Mucosa of descending colon (tissue), 3 donors: ENCODE measurements at regions not wholly inside any gene's neighbourhood (a gene's known extent, or its start where the extent isn't known, plus 50 kb on each side); places are given as distances from the start of the nearest gene placed in this dataset.

Source experiments
- ATAC-seq: fragments of 200-7000 bp; cut with Tn5 transposase; one replicate; pipeline ENCODE4 v1.9.1; 2020; ENCODE audit warnings: mild to moderate bottlenecking, moderate library complexity
- DNase-seq, 3 donors: peaks; one replicate each; pipeline ENCODE4 v3.0.0-alpha.2; 2020
- H3K36me3 ChIP-seq: fragments of 200-600 bp; one replicate; pipeline ENCODE4 v1.8.0; 2021; ENCODE audit warnings: low read depth, mild to moderate bottlenecking
- H3K4me1 ChIP-seq: fragments of 200-600 bp; one replicate; pipeline ENCODE4 v1.8.0; 2021; ENCODE audit warnings: low read depth, mild to moderate bottlenecking
- H3K4me3 ChIP-seq: fragments of 200-600 bp; one replicate; pipeline ENCODE4 v1.8.0; 2021; ENCODE audit warnings: mild to moderate bottlenecking
- H3K9me3 ChIP-seq: fragments of 200-600 bp; one replicate; pipeline ENCODE4 v1.8.0; 2021; ENCODE audit warnings: mild to moderate bottlenecking
- intact Hi-C, 2 donors: fragments of 100-400 bp; cut with DNase I in 1 of 2; cut with micrococcal nuclease in 1 of 2; formaldehyde crosslinking; loops; one replicate each; pipeline versions ENCODE4 v1.11.0 to v1.11.1; 2022; cut with DNase I, micrococcal nuclease
- TF ChIP-seq, protein P1 (sequence below): fragments of 200-600 bp; IDR thresholded peaks from one replicate; pipeline ENCODE4 v1.8.0; 2022; ENCODE audit warnings: antibody characterized with exemption, mild to moderate bottlenecking
- donor health status: DM: no; HTN: no; CAD: no; lungs with moderate emphysema.
- donor health status: DM: no; HTN: no; CAD: no.
- donor health status: DM: no; HTN: yes; CAD: no.

DNA sequence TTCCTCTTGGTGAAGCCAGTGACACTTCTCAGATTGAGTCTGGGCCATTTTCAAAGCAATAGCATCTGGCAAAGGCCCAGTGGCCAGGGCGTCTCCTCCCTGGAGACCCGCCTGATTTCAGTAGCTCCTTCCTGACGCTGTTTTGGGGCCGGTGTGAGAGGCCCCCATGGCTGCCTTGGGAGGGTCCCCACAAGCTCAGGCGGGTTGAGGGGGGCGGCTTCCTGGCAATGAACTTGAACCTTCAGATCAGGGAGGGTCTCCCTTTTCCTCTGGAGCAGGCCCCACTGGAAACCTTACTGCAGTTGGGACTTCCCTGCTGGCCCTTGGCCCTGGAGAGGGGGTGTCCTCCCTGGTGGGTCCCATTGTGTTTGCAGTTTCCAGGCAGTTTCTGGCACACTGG lies 121.2 kb downstream of the CRYAA start:
- Histone ChIP-seq H3K4me3 (no peak overlapping the region), H3K36me3 (no peaks in the 10 kb centered on the region), H3K9me3 (no peaks in the 10 kb centered on the region), H3K4me1 (no peaks in the 10 kb centered on the region)
- ATAC-seq, result no peak
- TF ChIP-seq, protein P1, sequence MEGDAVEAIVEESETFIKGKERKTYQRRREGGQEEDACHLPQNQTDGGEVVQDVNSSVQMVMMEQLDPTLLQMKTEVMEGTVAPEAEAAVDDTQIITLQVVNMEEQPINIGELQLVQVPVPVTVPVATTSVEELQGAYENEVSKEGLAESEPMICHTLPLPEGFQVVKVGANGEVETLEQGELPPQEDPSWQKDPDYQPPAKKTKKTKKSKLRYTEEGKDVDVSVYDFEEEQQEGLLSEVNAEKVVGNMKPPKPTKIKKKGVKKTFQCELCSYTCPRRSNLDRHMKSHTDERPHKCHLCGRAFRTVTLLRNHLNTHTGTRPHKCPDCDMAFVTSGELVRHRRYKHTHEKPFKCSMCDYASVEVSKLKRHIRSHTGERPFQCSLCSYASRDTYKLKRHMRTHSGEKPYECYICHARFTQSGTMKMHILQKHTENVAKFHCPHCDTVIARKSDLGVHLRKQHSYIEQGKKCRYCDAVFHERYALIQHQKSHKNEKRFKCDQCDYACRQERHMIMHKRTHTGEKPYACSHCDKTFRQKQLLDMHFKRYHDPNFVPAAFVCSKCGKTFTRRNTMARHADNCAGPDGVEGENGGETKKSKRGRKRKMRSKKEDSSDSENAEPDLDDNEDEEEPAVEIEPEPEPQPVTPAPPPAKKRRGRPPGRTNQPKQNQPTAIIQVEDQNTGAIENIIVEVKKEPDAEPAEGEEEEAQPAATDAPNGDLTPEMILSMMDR, result no peak
- intact Hi-C loops, result no loop called here
- DNase-seq, result peak in 1 of 3 donors; percentile 15

DNA sequence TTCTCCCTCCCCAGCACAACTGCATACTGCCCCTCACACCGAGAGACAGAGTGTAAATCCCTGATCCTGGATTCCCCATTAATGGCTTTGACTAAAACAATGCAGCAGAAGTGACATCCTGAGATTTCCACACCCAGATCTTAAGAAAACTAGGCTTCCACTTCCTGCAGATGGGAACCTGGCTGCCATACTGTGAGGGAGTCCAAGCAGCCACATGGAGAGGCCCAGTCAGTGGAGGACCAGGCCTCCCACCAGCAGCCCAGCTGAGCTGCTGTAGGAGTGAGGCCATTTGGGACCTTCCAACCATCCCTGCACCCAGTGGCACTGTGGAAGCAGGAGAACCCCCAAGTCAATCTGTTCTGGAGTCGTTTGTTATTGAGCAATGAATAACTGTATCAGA lies 120.6 kb downstream of the CRYAA start:
- DNase-seq (peak in 1 of 3 donors; percentile 8), ATAC-seq (no peak)
- H3K4me3 ChIP-seq, result no peak overlapping the region
- TF ChIP-seq, protein P1, result no peak
- no peaks in the 10 kb centered on the region for H3K9me3 ChIP-seq
- H3K4me1 ChIP-seq, result no peaks in the 10 kb centered on the region
- H3K36me3 ChIP-seq, result no peaks in the 10 kb centered on the region
- intact Hi-C loops, result no loop called here

DNA sequence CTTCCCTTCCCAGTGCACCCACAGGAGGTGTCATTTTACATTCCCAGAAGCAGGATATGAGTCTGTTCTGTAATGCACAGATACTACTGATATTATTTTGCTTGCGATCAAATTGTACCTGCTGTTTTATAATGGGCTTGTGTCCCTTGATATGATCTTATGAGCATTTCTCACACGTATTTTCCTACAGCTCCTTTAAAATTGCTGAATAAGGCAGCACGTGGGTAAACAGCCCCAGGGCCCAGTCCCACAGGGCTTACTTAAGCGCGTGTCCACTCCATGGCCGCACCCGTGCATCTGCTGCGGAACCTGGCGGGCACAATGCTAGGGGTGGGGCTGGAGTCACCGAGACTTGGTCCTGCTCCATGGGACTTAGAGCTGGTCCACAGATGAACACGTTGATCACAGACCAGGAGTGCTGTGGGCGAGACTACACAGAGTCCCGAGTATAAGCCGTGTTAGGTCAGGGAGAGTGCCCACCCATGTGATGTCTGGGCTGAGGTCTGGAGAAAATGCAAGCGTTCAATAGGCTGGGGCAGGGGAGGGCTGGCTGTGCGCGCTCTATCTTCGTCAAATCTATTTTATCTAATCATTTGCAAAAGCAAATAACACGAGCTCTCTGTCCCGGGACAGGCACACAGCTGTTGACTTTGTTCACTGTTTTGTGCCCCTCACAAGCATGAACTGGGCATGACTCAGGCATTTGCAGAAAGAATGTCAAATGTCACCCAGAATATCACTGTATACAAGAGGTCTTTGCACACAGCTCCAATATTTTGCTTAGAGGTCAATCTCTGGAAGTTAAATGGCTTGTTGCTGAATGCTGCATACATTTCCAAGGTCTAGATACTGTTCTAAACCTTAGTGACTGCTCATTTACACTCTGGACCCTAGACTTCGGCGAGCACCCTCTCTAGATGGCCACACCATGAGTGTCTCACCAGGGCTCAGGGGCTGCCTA lies 119.3 kb downstream of the CRYAA start:
- intact Hi-C loops, result no loop called here
- TF ChIP-seq, protein P1, result no peak

DNA sequence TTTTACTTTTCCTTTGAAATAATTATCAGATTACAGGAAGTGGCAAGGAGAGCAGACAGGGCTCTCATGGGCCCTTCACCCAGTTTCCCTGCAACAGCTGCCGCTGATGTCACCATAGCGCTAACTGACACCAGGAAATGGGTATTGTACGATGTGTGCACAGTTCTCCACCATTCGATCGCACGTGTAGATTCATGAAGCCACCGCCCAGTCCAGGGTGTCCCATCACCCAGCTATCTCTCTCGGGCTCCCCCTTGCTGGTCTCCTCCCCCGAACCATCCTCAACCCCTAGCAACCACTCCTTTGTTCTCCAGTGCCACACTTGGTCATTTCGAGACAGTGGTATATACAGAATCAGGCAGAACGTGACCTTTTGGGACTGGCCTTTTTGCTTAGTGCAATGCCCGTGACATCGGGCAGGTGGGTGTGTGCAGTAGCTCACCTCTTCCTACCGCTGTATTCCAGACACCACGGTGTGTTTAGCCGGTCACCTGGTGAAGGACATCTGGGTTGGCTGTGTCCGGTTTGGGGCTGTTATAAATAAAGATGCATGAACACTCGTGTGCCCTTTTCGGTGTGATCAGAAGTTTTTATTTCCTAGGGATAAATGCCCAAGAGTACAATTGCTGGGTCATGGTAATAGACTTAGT lies 118.4 kb downstream of the CRYAA start:
- Histone ChIP-seq H3K4me3 (no peak overlapping the region), H3K9me3 (no peaks in the 10 kb centered on the region), H3K36me3 (no peaks in the 10 kb centered on the region), H3K4me1 (no peaks in the 10 kb centered on the region)
- intact Hi-C loops, result no loop called here
- DNase-seq, result peak; percentile 61 to 71 (median 65)
- TF ChIP-seq, protein P1, result no peak
- ATAC-seq, result peak; percentile 89

More for the DNA sequence above, 119.3 kb downstream of the CRYAA start:
- H3K36me3 ChIP-seq, result no peaks in the 10 kb centered on the region
- no peaks in the 10 kb centered on the region for H3K4me1 ChIP-seq
- peak; percentile 53 to 68 (median 61) for DNase-seq
- ATAC-seq, result peak; percentile 81
- no peaks in the 10 kb centered on the region for H3K9me3 ChIP-seq
- H3K4me3 ChIP-seq, result no peak overlapping the region

DNA sequence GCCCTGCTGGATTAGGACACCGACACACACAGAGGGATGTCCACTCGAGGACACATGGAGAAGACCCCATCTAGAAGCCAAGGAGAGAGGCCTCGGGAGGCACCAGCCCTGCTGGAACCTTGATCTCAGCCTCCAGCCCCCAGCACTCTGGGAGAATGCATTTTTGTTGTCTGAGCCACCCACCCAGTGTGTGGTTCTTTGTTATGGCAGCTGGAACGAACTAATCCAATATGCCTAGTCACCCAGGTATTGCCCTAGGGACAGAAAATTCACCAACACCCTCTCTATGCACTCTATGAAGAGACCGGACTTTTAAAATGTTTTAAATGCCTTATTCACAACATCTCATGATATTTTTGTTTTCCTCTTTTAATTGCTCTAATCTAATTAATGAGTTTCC lies 117.4 kb downstream of the CRYAA start:
- Histone ChIP-seq H3K9me3 (no peaks in the 10 kb centered on the region), H3K36me3 (no peaks in the 10 kb centered on the region), H3K4me3 (no peak overlapping the region), H3K4me1 (no peaks in the 10 kb centered on the region)
- TF ChIP-seq, protein P1, result no peak
- ATAC-seq (no peak), DNase-seq (no peak)
- intact Hi-C loops, result no loop called here
